ENCODE measurements at regions not wholly inside any gene's neighbourhood (a gene's known extent, or its start where the extent isn't known, plus 50 kb on each side); places are given as distances from the start of the nearest gene placed in this dataset.

GRCh38 chr5:85458319-85458718 lies 1073.6 kb upstream of the EDIL3 start:
- Histone ChIP-seq H3K4me3 (ENCODE audit: low read length) (no peak overlapping the region), H3K9me3 (ENCODE audit: control insufficient read depth, low read length) (no peaks in the 10 kb centered on the region), H3K27ac (ENCODE audit: low read depth, low read length) (no peak overlapping the region), H3K27me3 (ENCODE audit: control insufficient read depth, insufficient read depth, low read length, poor library complexity, severe bottlenecking) (no peaks in the 10 kb centered on the region), H3K4me1 (ENCODE audit: control insufficient read depth, insufficient read depth, low read length) (no peaks in the 10 kb centered on the region), H3K9ac (ENCODE audit: extremely low read depth, low read length, poor library complexity, severe bottlenecking) (no peak overlapping the region), H3K36me3 (ENCODE audit: control insufficient read depth, insufficient read depth, low read length) (no peaks in the 10 kb centered on the region)
- H3K27ac Mint-ChIP-seq: no peak overlapping the region
- no peaks in the 10 kb centered on the region for H3K9me3 Mint-ChIP-seq
- H3K4me1 Mint-ChIP-seq: no peaks in the 10 kb centered on the region
- no peak for DNase-seq
- no peak for TF ChIP-seq CTCF (conservative IDR thresholded peaks at IDR 0.05)
- H3K4me3 Mint-ChIP-seq: no peak overlapping the region
- H3K36me3 Mint-ChIP-seq (ENCODE audit: low read depth): no peaks in the 10 kb centered on the region
- no peaks in the 10 kb centered on the region for H3K27me3 Mint-ChIP-seq (ENCODE audit: insufficient read depth)
- 87% methylated on average over 2 of the region's 2 CpGs; no CpG with 5 or more reads in 1 of the 2 experiments for whole genome bisulfite sequencing, 2 experiments (ENCODE audit: insufficient coverage in 1 of 2, insufficient read length in 1 of 2)

GRCh38 chr5:85462957-85463356 lies 1078.3 kb upstream of the EDIL3 start:
- no peak overlapping the region for H3K27ac Mint-ChIP-seq
- H3K36me3 Mint-ChIP-seq (ENCODE audit: low read depth): no peaks in the 10 kb centered on the region
- no peak overlapping the region for H3K4me3 Mint-ChIP-seq
- no peak for TF ChIP-seq CTCF (conservative IDR thresholded peaks at IDR 0.05)
- no peaks in the 10 kb centered on the region for H3K27me3 Mint-ChIP-seq (ENCODE audit: insufficient read depth)
- WGBS, 2 experiments (ENCODE audit: insufficient coverage in 1 of 2, insufficient read length in 1 of 2): 100% methylated on average over 1 of the region's 1 CpG; no CpG with 5 or more reads in 1 of the 2 experiments
- Histone ChIP-seq H3K9me3 (ENCODE audit: control insufficient read depth, low read length) (no peaks in the 10 kb centered on the region), H3K4me1 (ENCODE audit: control insufficient read depth, insufficient read depth, low read length) (no peaks in the 10 kb centered on the region), H3K4me3 (ENCODE audit: low read length) (no peak overlapping the region), H3K36me3 (ENCODE audit: control insufficient read depth, insufficient read depth, low read length) (no peaks in the 10 kb centered on the region), H3K27ac (ENCODE audit: low read depth, low read length) (no peak overlapping the region), H3K27me3 (ENCODE audit: control insufficient read depth, insufficient read depth, low read length, poor library complexity, severe bottlenecking) (no peaks in the 10 kb centered on the region), H3K9ac (ENCODE audit: extremely low read depth, low read length, poor library complexity, severe bottlenecking) (no peak overlapping the region)
- no peaks in the 10 kb centered on the region for H3K4me1 Mint-ChIP-seq
- peaks cover 7% of the 10 kb centered on the region for H3K9me3 Mint-ChIP-seq
- no peak for DNase-seq

GRCh38 chr5:85466423-85466822 lies 1081.7 kb upstream of the EDIL3 start:
- no peak for TF ChIP-seq CTCF (conservative IDR thresholded peaks at IDR 0.05)
- H3K9me3 ChIP-seq (ENCODE audit: control insufficient read depth, low read length): no peaks in the 10 kb centered on the region
- H3K4me3 ChIP-seq (ENCODE audit: low read length): no peak overlapping the region
- no peaks in the 10 kb centered on the region for H3K27me3 Mint-ChIP-seq (ENCODE audit: insufficient read depth)
- no peaks in the 10 kb centered on the region for H3K27me3 ChIP-seq (ENCODE audit: control insufficient read depth, insufficient read depth, low read length, poor library complexity, severe bottlenecking)
- H3K9me3 Mint-ChIP-seq: peaks cover 18% of the 10 kb centered on the region
- WGBS, 2 experiments (ENCODE audit: insufficient coverage in 1 of 2, insufficient read length in 1 of 2): 78 to 83% methylated on average over 1 of the region's 1 CpG
- H3K27ac ChIP-seq (ENCODE audit: low read depth, low read length): no peak overlapping the region
- H3K4me1 ChIP-seq (ENCODE audit: control insufficient read depth, insufficient read depth, low read length): no peaks in the 10 kb centered on the region
- no peaks in the 10 kb centered on the region for H3K36me3 Mint-ChIP-seq (ENCODE audit: low read depth)
- no peak overlapping the region for H3K27ac Mint-ChIP-seq
- no peak for DNase-seq
- no peak overlapping the region for H3K4me3 Mint-ChIP-seq
- H3K4me1 Mint-ChIP-seq: no peaks in the 10 kb centered on the region
- no peak overlapping the region for H3K9ac ChIP-seq (ENCODE audit: extremely low read depth, low read length, poor library complexity, severe bottlenecking)
- H3K36me3 ChIP-seq (ENCODE audit: control insufficient read depth, insufficient read depth, low read length): no peaks in the 10 kb centered on the region
